GM12878 (cell line): ENCODE measurements at regions not wholly inside any gene's neighbourhood (a gene's known extent, or its start where the extent isn't known, plus 50 kb on each side); places are given as distances from the start of the nearest gene placed in this dataset.

ENCODE experiments used
- ATAC-seq: fragments of 200-7000 bp; cut with Tn5 transposase; 3 replicates; pipeline ENCODE4 v1.9.1; 2020; ENCODE audit warnings: mild to moderate bottlenecking, moderate library complexity
- BruUV-seq: library from RNA; stranded (reverse); fragments of 400-500 nt; replicated peaks from 2 replicates; lab custom pipeline; 2021; lab: Mats Ljungman, UMichigan
- CTCF ChIA-PET: fragments of 300-600 bp; sonication (Branson Sonifier 250); formaldehyde crosslinking; extraction: SDS; loops from one replicate; lab custom pipeline; 2021; ENCODE audit warnings: inconsistent platforms; lab: Yijun Ruan, JAX
- POLR2A ChIA-PET: fragments of 350-600 bp; formaldehyde crosslinking; extraction: SDS; loops from one replicate; lab custom pipeline; 2021; ENCODE audit warnings: inconsistent platforms; lab: Charles Lee
- RAD21 ChIA-PET: fragments of 300-600 bp; sonication (Branson Sonifier 250); formaldehyde crosslinking; loops from one replicate; lab custom pipeline; 2023; ENCODE audit warnings: antibody characterized with exemption; ENCODE audit not compliant: unreplicated experiment; lab: Charles Lee
- SMC1A ChIA-PET: fragments of 300-600 bp; sonication (Branson Sonifier 250); formaldehyde crosslinking; loops from one replicate; lab custom pipeline; 2023; ENCODE audit not compliant: unreplicated experiment, uncharacterized antibody; lab: Charles Lee
- DNase-seq: peaks from one replicate; pipeline ENCODE4 v3.0.0-alpha.2; 2011; ENCODE audit warnings: low read depth, low spot score
- FAIRE-seq: peaks from 3 replicates; lab custom pipeline; 2011; peaks lifted over from hg19 to GRCh38; lab: Jason Lieb, UNC
- H2AFZ ChIP-seq: 2 replicates; pipeline ENCODE4 v1.6.0; 2011; ENCODE audit warnings: low read depth, low read length, control low read depth; ENCODE audit not compliant: control insufficient read depth
- H3K27ac ChIP-seq: 2 replicates; pipeline ENCODE4 v1.5.1; 2011; ENCODE audit warnings: control low read depth; ENCODE audit not compliant: control insufficient read depth, insufficient read depth
- H3K27me3 ChIP-seq, 2 experiments: replicated peaks in 1 of 2; 2 replicates each; pipeline versions ENCODE4 v1.6.0 to v1.6.1; 2011; ENCODE audit warnings: low read length in 1 of 2; ENCODE audit not compliant: control insufficient read depth in 2 of 2, insufficient read depth in 2 of 2
- H3K36me3 ChIP-seq, 2 experiments: 2 replicates each; pipeline ENCODE4 v1.5.1; 2011; ENCODE audit warnings: low read length in 1 of 2; ENCODE audit not compliant: control insufficient read depth in 2 of 2, insufficient read depth in 2 of 2
- H3K4me1 ChIP-seq: 2 replicates; pipeline ENCODE4 v1.6.1; 2011; ENCODE audit warnings: mild to moderate bottlenecking, low read length, moderate library complexity, mixed read lengths; ENCODE audit not compliant: control insufficient read depth, insufficient read depth
- H3K4me2 ChIP-seq: 2 replicates; pipeline ENCODE4 v1.6.0; 2011; ENCODE audit warnings: control low read depth; ENCODE audit not compliant: control insufficient read depth, insufficient read depth
- H3K4me3 ChIP-seq: fragments of 200-600 bp; sonication (generic); 2 replicates; pipeline ENCODE4 v1.5.1; 2016
- H3K79me2 ChIP-seq: 2 replicates; pipeline ENCODE4 v1.6.0; 2011; ENCODE audit warnings: low read length; ENCODE audit not compliant: control insufficient read depth, insufficient read depth
- H3K9ac ChIP-seq: 2 replicates; pipeline ENCODE4 v1.8.0; 2011; ENCODE audit warnings: low read length, control low read depth, mixed read lengths; ENCODE audit not compliant: control insufficient read depth, insufficient read depth
- H3K9me3 ChIP-seq: replicated peaks from 3 replicates; pipeline ENCODE4 v1.5.1; 2011; ENCODE audit warnings: mild to moderate bottlenecking, low read length; ENCODE audit not compliant: control insufficient read depth, insufficient read depth
- H4K20me1 ChIP-seq: 2 replicates; pipeline ENCODE4 v1.6.0; 2011; ENCODE audit not compliant: control insufficient read depth, insufficient read depth
- EP300 ChIP-seq, 2 experiments: fragments of 150-350 bp in 1 of 2; IDR thresholded peaks; 2 replicates each; pipeline ENCODE4 v1.6.1; 2011 to 2012; ENCODE audit warnings: low read depth in 2 of 2, low read length in 2 of 2, borderline replicate concordance in 1 of 2, improper control_type of control experiment in 1 of 2, inconsistent platforms in 1 of 2; ENCODE audit not compliant: control insufficient read depth in 1 of 2
- ETV6 ChIP-seq, 2 experiments: fragments of 450-650 bp in 1 of 2; IDR thresholded peaks in 1 of 2; conservative IDR thresholded peaks in 1 of 2; 2 replicates each; pipeline ENCODE4 v1.6.1; 2014; ENCODE audit warnings: antibody characterized with exemption in 1 of 2, borderline replicate concordance in 1 of 2, low read depth in 1 of 2, mild to moderate bottlenecking in 1 of 2, moderate library complexity in 1 of 2
- GATAD2B ChIP-seq: fragments of 450-650 bp; conservative IDR thresholded peaks from 2 replicates; pipeline ENCODE4 v1.6.1; 2017; ENCODE audit warnings: low read depth, mild to moderate bottlenecking, moderate library complexity
- MEF2B ChIP-seq: fragments of 450-650 bp; IDR thresholded peaks from 2 replicates; pipeline ENCODE4 v1.6.1; 2018; ENCODE audit warnings: mild to moderate bottlenecking, moderate library complexity; ENCODE audit not compliant: partially characterized antibody, poor library complexity, severe bottlenecking
- NFIC ChIP-seq: IDR thresholded peaks from 2 replicates; pipeline ENCODE4 v1.6.1; 2012; ENCODE audit warnings: low read depth, mild to moderate bottlenecking, inconsistent platforms, low read length, moderate library complexity
- NFYB ChIP-seq: IDR thresholded peaks from 2 replicates; pipeline ENCODE4 v1.6.1; 2011; ENCODE audit warnings: low read depth, mild to moderate bottlenecking, low read length, improper control_type of control experiment, moderate library complexity; ENCODE audit not compliant: insufficient read depth
- SMAD1 ChIP-seq: fragments of 450-650 bp; IDR thresholded peaks from 2 replicates; pipeline ENCODE4 v1.6.1; 2018; ENCODE audit warnings: mild to moderate bottlenecking, low read depth; ENCODE audit not compliant: partially characterized antibody
- SREBF1 ChIP-seq: IDR thresholded peaks from 2 replicates; pipeline ENCODE4 v1.6.1; 2012; ENCODE audit warnings: mild to moderate bottlenecking, low read length
- SRF ChIP-seq, 2 experiments: IDR thresholded peaks; 2 replicates each; pipeline ENCODE4 v1.6.1; 2011; ENCODE audit warnings: low read depth in 2 of 2, low read length in 2 of 2, mild to moderate bottlenecking in 1 of 2, moderate library complexity in 1 of 2
- STAT3 ChIP-seq: IDR thresholded peaks from 2 replicates; pipeline ENCODE4 v1.6.1; 2011; ENCODE audit warnings: low read depth, low read length, improper control_type of control experiment
- TARDBP ChIP-seq: IDR thresholded peaks from 2 replicates; pipeline ENCODE4 v1.6.1; 2016; ENCODE audit warnings: borderline replicate concordance
- WGBS: methylation state at CpG from one replicate; pipeline ENCODE4 v1.1.6; 2016; ENCODE audit warnings: low lambda C conversion rate; ENCODE audit not compliant: insufficient replicate concordance, insufficient coverage; ENCODE audit errors: missing lambda C conversion rate; 5-methylcytosine and 5-hydroxymethylcytosine counted together
- in situ Hi-C: fragments of 300-500 bp; cut with MboI; formaldehyde crosslinking; loops from 9 replicates; pipeline ENCODE4 v1.14.3; 2018; ENCODE audit warnings: mixed read lengths
- intact Hi-C: fragments of 100-400 bp; cut with micrococcal nuclease; formaldehyde crosslinking; loops from one replicate; pipeline ENCODE4 v1.14.2; 2022; ENCODE audit not compliant: unreplicated experiment
- TF ChIP-seq, protein P1 (sequence below): fragments of 450-650 bp; IDR thresholded peaks from 2 replicates; pipeline ENCODE4 v1.6.1; 2017; ENCODE audit warnings: mild to moderate bottlenecking, moderate library complexity

DNA sequence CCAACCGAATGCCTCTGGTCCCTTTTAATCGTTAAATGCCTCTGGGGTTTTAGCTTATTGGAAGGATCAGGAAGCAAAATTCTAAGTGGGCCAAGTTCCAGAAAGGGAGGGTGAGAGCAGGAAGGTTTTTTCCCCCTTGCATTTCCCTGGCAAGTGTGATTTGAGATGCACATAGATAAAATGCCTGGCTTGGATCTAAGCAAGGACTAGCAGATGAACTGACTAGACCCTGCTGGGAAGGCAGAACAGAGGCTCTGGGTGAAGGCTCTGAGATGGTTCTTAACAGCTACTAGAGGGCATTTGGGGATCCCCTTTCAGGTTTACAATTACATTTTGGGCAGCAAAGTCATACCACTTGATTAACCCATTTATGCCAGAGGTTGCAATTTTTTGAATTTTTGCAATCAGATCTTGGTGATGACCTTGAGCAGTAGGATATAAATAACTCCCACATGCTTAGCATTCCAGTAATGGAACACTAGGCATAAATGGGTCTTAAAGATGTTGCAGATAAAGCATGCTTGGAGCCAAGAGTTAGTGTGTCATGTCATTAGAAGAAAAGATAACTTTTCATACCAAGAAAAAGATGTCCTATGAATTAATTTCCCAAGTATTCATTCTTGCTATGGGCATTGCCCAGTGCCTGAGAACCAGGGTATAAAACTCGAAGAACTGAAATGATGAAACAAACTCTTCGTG lies 205.9 kb downstream of the SEC23IP start:
- RAD21 ChIA-PET = no interaction called here
- Histone ChIP-seq H3K4me2 (no peak overlapping the region), H3K36me3 (no peaks in the 10 kb centered on the region), H2AFZ (no peak overlapping the region), H3K4me1 (no peaks in the 10 kb centered on the region), H3K9me3 (no peaks in the 10 kb centered on the region; the same call in 2 of the 3 replicates), H3K9ac (no peak overlapping the region), H3K4me3 (no peak overlapping the region), H4K20me1 (no peaks in the 10 kb centered on the region), H3K27me3 (no peaks in the 10 kb centered on the region; a peak in 1 of 4 replicates), H3K79me2 (no peaks in the 10 kb centered on the region), H3K27ac (no peak overlapping the region)
- SMC1A ChIA-PET = no interaction called here
- DNase-seq (no peak), FAIRE-seq (no peak), ATAC-seq (no peak)
- no TSS peak for BruUV-seq
- POLR2A ChIA-PET = no interaction called here
- WGBS = 8% methylated on average over 4 of the region's 4 CpGs
- CTCF ChIA-PET = no interaction called here
- TF ChIP-seq NFIC (no peak), SRF (IDR thresholded peaks at IDR 0.05; ENCODE audit: low read depth in 2 of 2, low read length in 2 of 2) (no peak), GATAD2B (no peak), STAT3 (no peak), SMAD1 (no peak), MEF2B (no peak), TARDBP (no peak), ETV6 (conservative IDR thresholded peaks at IDR 0.05 in 1 of 2, IDR thresholded peaks at IDR 0.05 in 1 of 2; ENCODE audit: borderline replicate concordance in 1 of 2, low read depth in 1 of 2) (no peak), SREBF1 (no peak), EP300 (IDR thresholded peaks at IDR 0.05; ENCODE audit: borderline replicate concordance in 1 of 2, control insufficient read depth in 1 of 2, low read depth in 2 of 2, low read length in 2 of 2) (no peak), NFYB (no peak)
- TF ChIP-seq, protein P1, sequence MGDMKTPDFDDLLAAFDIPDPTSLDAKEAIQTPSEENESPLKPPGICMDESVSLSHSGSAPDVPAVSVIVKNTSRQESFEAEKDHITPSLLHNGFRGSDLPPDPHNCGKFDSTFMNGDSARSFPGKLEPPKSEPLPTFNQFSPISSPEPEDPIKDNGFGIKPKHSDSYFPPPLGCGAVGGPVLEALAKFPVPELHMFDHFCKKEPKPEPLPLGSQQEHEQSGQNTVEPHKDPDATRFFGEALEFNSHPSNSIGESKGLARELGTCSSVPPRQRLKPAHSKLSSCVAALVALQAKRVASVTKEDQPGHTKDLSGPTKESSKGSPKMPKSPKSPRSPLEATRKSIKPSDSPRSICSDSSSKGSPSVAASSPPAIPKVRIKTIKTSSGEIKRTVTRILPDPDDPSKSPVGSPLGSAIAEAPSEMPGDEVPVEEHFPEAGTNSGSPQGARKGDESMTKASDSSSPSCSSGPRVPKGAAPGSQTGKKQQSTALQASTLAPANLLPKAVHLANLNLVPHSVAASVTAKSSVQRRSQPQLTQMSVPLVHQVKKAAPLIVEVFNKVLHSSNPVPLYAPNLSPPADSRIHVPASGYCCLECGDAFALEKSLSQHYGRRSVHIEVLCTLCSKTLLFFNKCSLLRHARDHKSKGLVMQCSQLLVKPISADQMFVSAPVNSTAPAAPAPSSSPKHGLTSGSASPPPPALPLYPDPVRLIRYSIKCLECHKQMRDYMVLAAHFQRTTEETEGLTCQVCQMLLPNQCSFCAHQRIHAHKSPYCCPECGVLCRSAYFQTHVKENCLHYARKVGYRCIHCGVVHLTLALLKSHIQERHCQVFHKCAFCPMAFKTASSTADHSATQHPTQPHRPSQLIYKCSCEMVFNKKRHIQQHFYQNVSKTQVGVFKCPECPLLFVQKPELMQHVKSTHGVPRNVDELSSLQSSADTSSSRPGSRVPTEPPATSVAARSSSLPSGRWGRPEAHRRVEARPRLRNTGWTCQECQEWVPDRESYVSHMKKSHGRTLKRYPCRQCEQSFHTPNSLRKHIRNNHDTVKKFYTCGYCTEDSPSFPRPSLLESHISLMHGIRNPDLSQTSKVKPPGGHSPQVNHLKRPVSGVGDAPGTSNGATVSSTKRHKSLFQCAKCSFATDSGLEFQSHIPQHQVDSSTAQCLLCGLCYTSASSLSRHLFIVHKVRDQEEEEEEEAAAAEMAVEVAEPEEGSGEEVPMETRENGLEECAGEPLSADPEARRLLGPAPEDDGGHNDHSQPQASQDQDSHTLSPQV = no peak
- intact Hi-C loops = no loop called here
- in situ Hi-C loops = no loop called here
